ENCODE measurements at regions not wholly inside any gene's neighbourhood (a gene's known extent, or its start where the extent isn't known, plus 50 kb on each side); places are given as distances from the start of the nearest gene placed in this dataset.

DNA sequence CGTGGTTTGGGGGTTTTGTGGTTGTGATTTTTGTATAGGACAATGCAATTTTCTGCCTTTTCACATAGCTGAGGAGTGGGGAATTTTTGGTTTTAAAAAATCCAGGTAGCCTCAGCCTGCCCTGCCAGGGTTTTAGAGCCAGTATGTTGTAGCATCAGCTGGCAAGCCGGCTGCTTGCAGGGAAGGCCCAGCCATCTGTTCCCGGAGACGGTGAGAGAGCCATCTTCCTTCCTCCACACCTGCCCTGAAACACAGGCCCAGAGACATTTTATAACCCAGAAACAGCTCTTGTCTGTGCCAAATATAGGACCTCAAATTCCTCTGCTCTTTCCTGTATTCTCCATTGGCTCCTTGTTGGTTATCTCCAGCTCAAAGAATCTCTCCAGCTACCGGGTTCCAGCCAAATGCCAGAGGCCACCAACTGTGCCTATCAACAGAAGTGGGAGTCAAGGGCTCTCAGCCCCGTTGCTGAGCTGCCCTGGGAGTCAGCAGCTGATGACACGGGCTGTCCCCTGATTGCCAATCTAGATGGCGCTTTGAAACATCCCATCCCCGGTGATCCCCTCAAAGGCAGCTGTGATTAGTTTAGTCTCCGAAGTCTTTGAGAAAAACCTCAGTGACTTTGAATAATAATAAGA lies 595.2 kb downstream of the MID1IP1 start:
- Histone ChIP-seq H3K36me3 (no peaks in the 10 kb centered on the region), H3K4me3 (no peak overlapping the region), H3K27me3 (ENCODE audit: low read depth) (no peaks in the 10 kb centered on the region), H3K27ac (no peak overlapping the region), H3K4me1 (no peaks in the 10 kb centered on the region), H3K9me3 (no peaks in the 10 kb centered on the region)
- TF ChIP-seq, protein P1, sequence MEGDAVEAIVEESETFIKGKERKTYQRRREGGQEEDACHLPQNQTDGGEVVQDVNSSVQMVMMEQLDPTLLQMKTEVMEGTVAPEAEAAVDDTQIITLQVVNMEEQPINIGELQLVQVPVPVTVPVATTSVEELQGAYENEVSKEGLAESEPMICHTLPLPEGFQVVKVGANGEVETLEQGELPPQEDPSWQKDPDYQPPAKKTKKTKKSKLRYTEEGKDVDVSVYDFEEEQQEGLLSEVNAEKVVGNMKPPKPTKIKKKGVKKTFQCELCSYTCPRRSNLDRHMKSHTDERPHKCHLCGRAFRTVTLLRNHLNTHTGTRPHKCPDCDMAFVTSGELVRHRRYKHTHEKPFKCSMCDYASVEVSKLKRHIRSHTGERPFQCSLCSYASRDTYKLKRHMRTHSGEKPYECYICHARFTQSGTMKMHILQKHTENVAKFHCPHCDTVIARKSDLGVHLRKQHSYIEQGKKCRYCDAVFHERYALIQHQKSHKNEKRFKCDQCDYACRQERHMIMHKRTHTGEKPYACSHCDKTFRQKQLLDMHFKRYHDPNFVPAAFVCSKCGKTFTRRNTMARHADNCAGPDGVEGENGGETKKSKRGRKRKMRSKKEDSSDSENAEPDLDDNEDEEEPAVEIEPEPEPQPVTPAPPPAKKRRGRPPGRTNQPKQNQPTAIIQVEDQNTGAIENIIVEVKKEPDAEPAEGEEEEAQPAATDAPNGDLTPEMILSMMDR (IDR thresholded peaks at IDR 0.05) = no peak
- ATAC-seq = peak in 1 of 2 donors; percentile 52
- no peak for DNase-seq
- intact Hi-C loops (cut with DNase I) = no loop called here

DNA sequence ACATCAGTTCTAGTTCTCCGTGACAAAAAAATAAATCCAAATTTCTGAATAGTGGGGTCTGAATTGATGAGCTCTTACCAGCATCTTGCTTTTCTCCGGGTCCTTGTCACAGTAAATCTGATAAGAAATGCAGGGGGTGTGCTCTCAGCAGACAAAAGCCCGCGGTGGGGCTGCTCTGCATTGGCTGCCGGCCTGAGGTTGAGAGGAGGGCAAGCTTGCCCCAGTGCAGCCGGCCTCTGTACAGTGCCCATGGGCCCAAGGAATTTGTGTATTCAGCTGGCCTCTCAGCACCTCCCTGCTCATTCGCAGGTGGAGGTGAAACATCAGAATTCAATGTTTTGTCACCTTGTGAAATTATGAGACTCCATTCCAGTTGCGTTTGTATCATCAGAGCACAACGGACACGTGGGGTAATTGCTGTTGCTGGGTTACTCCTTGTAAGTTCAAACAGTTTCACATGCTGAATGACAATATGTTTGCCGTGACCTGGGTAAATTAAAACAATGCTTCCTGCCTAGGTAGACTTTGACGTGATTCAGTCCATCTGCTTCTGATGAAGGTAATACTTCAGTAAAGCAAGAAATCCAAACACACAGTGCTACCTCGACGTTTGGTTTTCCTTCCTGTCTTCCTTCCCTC lies 596.4 kb downstream of the MID1IP1 start:
- Histone ChIP-seq H3K27ac (no peak overlapping the region), H3K27me3 (ENCODE audit: low read depth) (no peaks in the 10 kb centered on the region), H3K36me3 (no peaks in the 10 kb centered on the region), H3K4me3 (no peak overlapping the region), H3K4me1 (no peaks in the 10 kb centered on the region), H3K9me3 (no peaks in the 10 kb centered on the region)
- intact Hi-C loops (cut with DNase I) = no loop called here
- DNase-seq = no peak
- peak in 1 of 2 donors; percentile 45 for ATAC-seq
- TF ChIP-seq, protein P1 (IDR thresholded peaks at IDR 0.05) = no peak

GRCh38 chrX:39398215-39398962 lies 597.1 kb downstream of the MID1IP1 start:
- no peaks in the 10 kb centered on the region for H3K9me3 ChIP-seq
- TF ChIP-seq, protein P1 (IDR thresholded peaks at IDR 0.05) = no peak
- no peaks in the 10 kb centered on the region for H3K36me3 ChIP-seq
- no peaks in the 10 kb centered on the region for H3K27me3 ChIP-seq (ENCODE audit: low read depth)
- no peak overlapping the region for H3K4me3 ChIP-seq
- no peaks in the 10 kb centered on the region for H3K4me1 ChIP-seq
- intact Hi-C loops (cut with DNase I) = no loop called here
- no peak overlapping the region for H3K27ac ChIP-seq
- peak in 1 of 2 donors; percentile 55 for ATAC-seq
- peak; percentile 44 for DNase-seq

DNA sequence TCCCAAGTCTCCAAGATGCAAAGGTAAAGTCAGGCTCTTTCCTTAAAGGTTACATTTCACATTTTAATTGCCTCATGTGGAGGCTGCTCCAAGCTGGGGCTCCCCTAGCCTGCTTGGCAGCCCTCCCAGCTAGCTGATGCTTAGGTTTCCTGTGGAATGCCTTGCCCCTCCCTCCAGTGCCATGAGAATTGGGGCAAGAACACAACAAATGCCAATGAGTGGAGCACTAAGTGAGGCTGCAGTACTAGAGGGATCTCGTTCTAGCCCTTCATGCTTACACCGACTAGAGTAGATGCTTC lies 597.7 kb downstream of the MID1IP1 start:
- H3K27ac ChIP-seq = no peak overlapping the region
- H3K36me3 ChIP-seq = no peaks in the 10 kb centered on the region
- H3K9me3 ChIP-seq = no peaks in the 10 kb centered on the region
- no peaks in the 10 kb centered on the region for H3K4me1 ChIP-seq
- DNase-seq (no peak), ATAC-seq (peak in 1 of 2 donors; percentile 19)
- intact Hi-C loops (cut with DNase I) = no loop called here
- TF ChIP-seq, protein P1 (IDR thresholded peaks at IDR 0.05) = no peak
- H3K27me3 ChIP-seq (ENCODE audit: low read depth) = no peaks in the 10 kb centered on the region
- no peak overlapping the region for H3K4me3 ChIP-seq

GRCh38 chrX:39399387-39399786 lies 598.1 kb downstream of the MID1IP1 start:
- H3K9me3 ChIP-seq = no peaks in the 10 kb centered on the region
- DNase-seq (no peak), ATAC-seq (no peak)
- no peaks in the 10 kb centered on the region for H3K4me1 ChIP-seq
- intact Hi-C loops (cut with DNase I) = no loop called here
- H3K4me3 ChIP-seq = no peak overlapping the region
- H3K36me3 ChIP-seq = no peaks in the 10 kb centered on the region
- no peak overlapping the region for H3K27ac ChIP-seq
- TF ChIP-seq, protein P1 (IDR thresholded peaks at IDR 0.05) = no peak
- H3K27me3 ChIP-seq (ENCODE audit: low read depth) = no peaks in the 10 kb centered on the region

Measured in lower lobe of right lung (tissue), 2 donors.